KG1 (cell line): ENCODE measurements at regions not wholly inside any gene's neighbourhood (a gene's known extent, or its start where the extent isn't known, plus 50 kb on each side); places are given as distances from the start of the nearest gene placed in this dataset.

Experiments used
- DNase-seq: peaks from one replicate; lab custom pipeline; 2025; lab: John Stamatoyannopoulos, UW

GRCh38 chr10:121183707-121184106, 332.5 kb downstream of the WDR11 start:
- DNase-seq, result no peak

GRCh38 chr10:121185816-121186455, 334.8 kb downstream of the WDR11 start:
- no peak for DNase-seq

GRCh38 chr10:121187391-121187790, 336.2 kb downstream of the WDR11 start:
- no peak for DNase-seq

- DNase-seq, result no peak
These were observed 336.8 kb downstream of the WDR11 start for GRCh38 chr10:121188005-121188404.

- DNase-seq, result no peak
These were observed 337.9 kb downstream of the WDR11 start for GRCh38 chr10:121189066-121189465.

GRCh38 chr10:121194696-121195523, 343.7 kb downstream of the WDR11 start:
- DNase-seq, result no peak

GRCh38 chr10:121195524-121195910, 344.4 kb downstream of the WDR11 start:
- no peak for DNase-seq

- no peak for DNase-seq
These were observed 347.9 kb downstream of the WDR11 start for GRCh38 chr10:121199081-121199480.

GRCh38 chr10:121205625-121206024, 354.5 kb downstream of the WDR11 start:
- DNase-seq, result no peak

- no peak for DNase-seq
These were observed 360.3 kb downstream of the WDR11 start for GRCh38 chr10:121211446-121211845.

GRCh38 chr10:121213437-121213836, 362.3 kb downstream of the WDR11 start:
- no peak for DNase-seq

GRCh38 chr10:121216295-121216694, 365.1 kb downstream of the WDR11 start:
- no peak for DNase-seq

- DNase-seq, result no peak
These were observed 365.6 kb downstream of the WDR11 start for GRCh38 chr10:121216721-121217181.

GRCh38 chr10:121217331-121217730, 366.2 kb downstream of the WDR11 start:
- DNase-seq, result no peak

GRCh38 chr10:121221072-121221471, 369.9 kb downstream of the WDR11 start:
- DNase-seq, result no peak

- DNase-seq, result no peak
These were observed 370.8 kb downstream of the WDR11 start for GRCh38 chr10:121221991-121222390.

GRCh38 chr10:121222842-121223241, 371.7 kb downstream of the WDR11 start:
- no peak for DNase-seq

GRCh38 chr10:121231079-121231478, 367.2 kb downstream of the FGFR2 start:
- DNase-seq, result no peak

GRCh38 chr10:121232494-121232893, 365.8 kb downstream of the FGFR2 start:
- DNase-seq, result no peak

GRCh38 chr10:121235692-121236091, 362.6 kb downstream of the FGFR2 start:
- no peak for DNase-seq

- DNase-seq, result no peak
These were observed 361.6 kb downstream of the FGFR2 start for GRCh38 chr10:121236621-121237020.

GRCh38 chr10:121237718-121238117, 360.5 kb downstream of the FGFR2 start:
- DNase-seq, result no peak

- no peak for DNase-seq
These were observed 358.2 kb downstream of the FGFR2 start for GRCh38 chr10:121240011-121240410.
